Kidney capillary endothelial cell (primary cell): ENCODE measurements at regions not wholly inside any gene's neighbourhood (a gene's known extent, or its start where the extent isn't known, plus 50 kb on each side); places are given as distances from the start of the nearest gene placed in this dataset.
A peak's percentile ranks its signal among the peaks of the same experiment; 100 is the strongest.
"Not testable (repeated sequence)": the region's sequence is repeated elsewhere in the genome, so short reads cannot be mapped to it uniquely, and the experiment has no call there.

Experiments
- DNase-seq: peaks from one replicate; pipeline ENCODE4 v3.0.0-alpha.2; 2018; ENCODE audit warnings: low spot score

- DNase-seq: no peak
Measured at GRCh38 chr16:75996491-75996890, 270.2 kb upstream of the CPHXL start.

GRCh38 chr16:75997606-75998005 is 271.3 kb upstream of the CPHXL start:
- DNase-seq: no peak

DNA sequence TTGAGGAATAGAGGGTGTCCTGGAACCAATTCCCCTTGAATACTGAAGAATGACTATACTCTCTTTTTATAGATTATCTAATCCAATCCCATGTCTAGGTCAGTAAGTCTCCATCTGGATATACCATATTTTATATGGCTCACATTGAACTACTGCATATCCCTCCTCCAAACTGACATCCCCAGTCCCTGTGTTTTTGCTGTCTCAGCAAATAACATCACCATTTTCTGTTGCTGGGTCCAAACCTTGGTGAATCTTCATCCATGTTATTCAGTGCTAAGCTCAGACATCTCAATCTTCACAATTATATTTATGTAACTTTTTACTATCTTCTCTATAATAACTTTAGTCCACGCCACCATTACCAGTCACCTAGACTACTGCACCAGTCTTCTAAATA is 269.6 kb upstream of the CNTNAP4 start:
- no peak for DNase-seq

DNA sequence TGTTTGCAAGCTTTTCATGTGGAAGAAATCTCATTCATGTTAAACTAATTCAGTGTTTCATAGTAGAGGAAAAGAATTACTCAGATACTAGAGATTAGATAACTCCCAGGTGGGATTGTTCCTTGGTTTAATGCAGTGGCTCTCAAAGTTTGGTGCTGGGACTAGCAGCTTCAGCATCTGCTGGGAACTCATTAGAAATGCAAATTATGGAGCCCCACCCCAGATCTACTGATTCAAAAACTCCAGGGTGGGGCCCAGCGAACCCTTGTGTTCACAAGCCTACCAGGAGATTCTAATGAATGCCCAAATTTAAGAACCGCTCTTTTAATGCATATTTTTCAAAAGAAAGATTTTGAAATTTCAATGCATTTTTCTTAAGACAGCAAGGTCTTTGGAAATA is 253.4 kb upstream of the CNTNAP4 start:
- no peak for DNase-seq

GRCh38 chr16:76035689-76036088 is 241.5 kb upstream of the CNTNAP4 start:
- no peak for DNase-seq

- no peak for DNase-seq
Measured at GRCh38 chr16:76038097-76038496, 239.1 kb upstream of the CNTNAP4 start.

- no peak for DNase-seq
Measured at GRCh38 chr16:76052725-76053124, 224.5 kb upstream of the CNTNAP4 start.

GRCh38 chr16:76059186-76059585 is 218.0 kb upstream of the CNTNAP4 start:
- DNase-seq: peak; percentile 11

GRCh38 chr16:76059701-76060100 is 217.5 kb upstream of the CNTNAP4 start:
- no peak for DNase-seq

GRCh38 chr16:76071690-76072089 is 205.5 kb upstream of the CNTNAP4 start:
- DNase-seq: no peak

GRCh38 chr16:76081967-76082366 is 195.2 kb upstream of the CNTNAP4 start:
- no peak for DNase-seq

DNA sequence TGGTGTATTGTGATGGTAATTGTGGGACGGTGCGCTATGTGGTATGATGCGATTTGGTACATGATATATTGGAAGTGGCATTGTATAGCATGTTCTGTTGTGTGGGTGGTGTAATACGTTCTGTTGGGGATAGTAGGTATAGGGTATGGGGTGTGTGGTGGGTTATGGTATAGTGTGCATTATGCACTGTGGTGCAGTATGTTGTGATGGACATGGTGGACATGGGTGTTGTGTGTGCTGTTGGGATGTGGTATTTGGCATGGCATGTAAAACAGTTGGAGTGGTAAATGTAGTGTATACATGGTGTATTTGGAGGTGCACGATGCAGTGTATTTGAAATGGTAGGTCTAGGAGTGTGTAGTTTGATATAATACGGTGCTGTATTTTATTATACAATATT is 170.6 kb upstream of the CNTNAP4 start:
- no peak for DNase-seq

GRCh38 chr16:76108460-76108859 is 168.7 kb upstream of the CNTNAP4 start:
- DNase-seq: no peak

DNA sequence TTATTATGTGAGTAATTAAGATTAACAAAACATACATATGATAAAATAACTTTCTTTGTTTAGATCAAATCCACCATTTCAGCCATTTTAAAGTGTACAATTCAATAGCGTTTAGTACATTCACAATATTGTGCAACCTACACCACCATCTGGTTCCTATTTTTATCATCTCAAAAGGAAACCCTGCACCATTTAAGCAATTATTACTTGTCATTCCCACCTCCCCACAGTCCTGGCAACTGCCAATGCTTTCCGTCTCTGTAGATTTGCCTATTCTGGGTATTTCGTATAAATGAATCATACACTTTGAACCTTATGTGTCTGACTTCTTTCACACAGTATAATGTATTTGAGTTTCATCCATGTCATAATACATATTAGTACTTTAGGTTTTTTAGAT is 162.5 kb upstream of the CNTNAP4 start:
- no peak for DNase-seq

DNA sequence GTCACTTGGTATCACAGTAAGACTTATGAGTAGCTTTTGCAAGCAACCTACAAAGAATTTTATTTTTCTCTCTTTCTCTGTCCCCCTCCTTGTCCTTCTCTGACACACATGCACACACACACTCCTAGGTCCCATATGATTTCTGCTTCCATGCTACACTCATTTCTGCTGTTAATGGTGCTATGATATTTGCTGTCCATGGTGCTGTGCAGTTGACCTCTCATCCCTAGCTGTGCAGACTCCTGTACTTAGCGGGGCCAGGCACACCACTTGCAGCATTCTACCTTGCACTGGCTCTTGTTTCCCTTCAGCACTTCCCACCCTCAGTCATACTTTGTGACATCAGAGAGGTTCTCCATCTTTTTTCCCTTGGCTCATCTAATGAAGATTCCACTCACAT is 158.9 kb upstream of the CNTNAP4 start:
- DNase-seq: no peak

DNA sequence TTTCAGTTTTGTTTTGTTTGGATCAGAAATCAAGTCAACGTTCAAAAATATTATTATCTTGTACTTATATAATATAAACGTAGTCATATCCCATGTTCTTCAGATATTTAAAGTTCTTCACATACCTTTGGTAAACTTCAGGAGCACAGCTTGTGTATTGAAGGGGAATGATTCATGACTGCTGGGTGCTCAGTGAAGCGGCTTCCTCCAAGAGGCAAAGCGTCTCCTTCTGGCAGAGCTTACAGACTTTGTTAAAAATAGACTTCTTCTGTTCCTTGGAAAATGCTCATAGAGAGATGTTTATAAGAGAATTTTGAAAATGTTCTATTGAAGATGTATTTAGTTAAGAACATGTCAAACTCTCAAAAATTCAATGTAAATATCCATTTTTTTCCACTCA is 155.6 kb upstream of the CNTNAP4 start:
- DNase-seq: no peak

GRCh38 chr16:76123966-76124365 is 153.2 kb upstream of the CNTNAP4 start:
- DNase-seq: no peak

DNA sequence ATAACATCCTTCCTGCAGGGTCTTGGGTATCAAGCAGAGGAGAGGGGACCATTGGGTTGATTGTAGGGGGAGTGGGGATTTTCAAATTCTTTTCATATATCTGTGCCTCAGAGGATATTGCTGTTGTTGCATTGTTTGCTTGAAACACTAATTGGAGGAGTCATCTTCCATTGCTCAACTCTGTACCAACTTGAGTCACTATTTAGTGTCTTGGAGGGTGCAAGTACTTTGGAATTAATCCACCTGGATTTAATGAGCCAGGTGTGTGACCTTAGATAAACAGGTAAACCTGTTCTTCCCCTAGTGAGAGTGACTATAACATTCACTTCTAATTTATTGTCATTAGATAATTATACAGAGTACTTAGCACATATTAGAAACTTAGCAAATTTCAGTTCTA is 151.3 kb upstream of the CNTNAP4 start:
- DNase-seq: no peak

DNA sequence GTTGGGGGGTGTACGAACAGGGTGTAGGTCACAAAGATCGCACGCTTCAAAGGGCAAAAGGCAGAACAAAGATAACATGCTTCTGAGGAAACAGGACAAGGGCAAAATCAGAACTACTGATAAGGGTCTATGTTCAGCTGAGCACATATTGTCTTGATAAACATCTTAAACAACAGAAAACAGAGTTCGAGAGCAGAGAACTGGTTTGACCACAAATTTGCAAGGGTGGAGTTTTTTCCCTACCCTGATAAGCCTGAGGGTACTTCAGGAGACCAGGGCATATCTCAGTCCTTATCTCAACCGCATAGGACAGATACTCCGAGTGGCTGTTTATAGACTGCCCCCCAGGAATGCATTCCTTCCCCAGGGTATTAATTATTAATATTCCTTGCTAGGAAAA is 139.1 kb upstream of the CNTNAP4 start:
- DNase-seq: not testable (repeated sequence)

DNA sequence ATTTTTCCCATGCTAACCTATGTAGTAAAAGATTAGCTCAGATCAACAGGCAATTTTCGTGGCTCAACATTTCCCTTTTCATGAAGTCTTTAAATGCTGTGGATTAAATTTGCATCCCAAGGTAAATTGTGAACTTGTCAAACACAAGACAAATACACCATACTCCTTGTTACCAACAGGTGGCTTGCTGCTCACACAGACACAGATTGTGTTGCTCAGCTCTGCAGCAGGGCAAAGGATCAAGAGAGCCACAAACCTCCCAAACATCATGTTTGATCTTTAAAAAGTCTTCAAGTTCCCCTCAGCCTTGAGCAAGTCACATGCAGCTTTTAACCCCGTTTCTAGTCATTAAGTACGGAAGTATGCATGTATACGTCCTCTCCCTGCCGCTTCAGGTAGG is 119.6 kb upstream of the CNTNAP4 start:
- no peak for DNase-seq

DNA sequence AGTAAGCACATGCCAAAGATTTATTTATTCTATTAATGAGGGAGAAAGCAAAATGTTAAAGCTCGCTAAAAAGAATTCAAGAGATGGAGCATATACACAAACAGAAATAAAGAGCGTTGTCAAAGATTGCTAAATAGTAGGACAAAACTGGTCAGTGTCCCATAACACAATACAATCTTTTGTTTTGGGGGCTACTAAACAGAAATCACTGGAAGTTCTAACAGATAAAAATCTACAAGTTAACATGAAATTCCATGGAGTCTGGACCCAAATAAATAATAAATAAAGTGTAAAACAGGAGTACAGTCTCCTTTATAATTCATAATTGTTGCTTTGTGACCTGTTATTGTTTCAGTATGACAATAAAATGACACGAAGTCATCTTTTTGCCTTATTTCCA is 115.2 kb upstream of the CNTNAP4 start:
- DNase-seq: no peak

- no peak for DNase-seq
Measured at GRCh38 chr16:76164970-76165558, 112.1 kb upstream of the CNTNAP4 start.

DNA sequence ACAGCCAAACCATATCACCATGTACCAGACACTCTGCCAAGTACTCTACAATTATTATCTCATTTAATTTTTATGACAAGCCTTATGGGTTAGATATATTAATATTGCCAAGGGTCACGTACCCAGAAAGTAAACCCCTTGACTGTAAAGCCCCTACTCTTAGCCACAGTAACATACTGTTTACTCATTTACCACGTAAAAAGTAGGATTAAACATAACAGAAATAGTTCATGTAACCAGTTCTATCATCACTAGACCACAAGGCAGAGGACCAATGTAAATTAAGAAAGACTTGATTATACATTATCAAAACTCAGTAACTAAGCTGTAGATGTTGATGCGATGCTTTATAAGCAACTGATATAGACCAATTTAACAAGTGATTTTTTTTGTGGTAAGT is 101.5 kb upstream of the CNTNAP4 start:
- DNase-seq: no peak

GRCh38 chr16:76176153-76176552 is 101.0 kb upstream of the CNTNAP4 start:
- DNase-seq: no peak

DNA sequence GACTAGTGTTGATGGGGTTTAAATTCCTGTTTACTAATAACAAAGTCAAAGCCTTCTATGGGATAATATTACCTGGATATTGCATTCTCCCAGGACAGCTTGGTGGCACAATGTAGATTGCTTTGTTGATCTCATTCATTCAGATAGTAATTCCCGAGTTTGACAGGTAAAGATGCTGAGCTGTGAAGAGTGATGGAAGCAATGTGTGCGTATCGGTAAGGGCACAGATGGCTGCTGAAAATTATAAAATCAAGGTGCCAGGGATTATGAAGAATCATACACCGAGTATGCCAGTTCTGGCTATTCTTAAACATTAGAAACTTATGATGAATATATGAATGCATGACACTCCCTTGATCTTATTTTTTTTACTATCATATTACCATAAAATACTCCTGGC is 100.6 kb upstream of the CNTNAP4 start:
- DNase-seq: no peak
